ENCODE measurements at regions not wholly inside any gene's neighbourhood (a gene's known extent, or its start where the extent isn't known, plus 50 kb on each side); places are given as distances from the start of the nearest gene placed in this dataset.

GRCh38 chr1:58849551-58849950 lies 65.7 kb upstream of the JUN start:
- TF ChIP-seq ATF3 (IDR thresholded peaks at IDR 0.05; ENCODE audit: insufficient read depth, low read depth, low read length), result no peak
- no peak for TF ChIP-seq SIN3A (conservative IDR thresholded peaks at IDR 0.05 in 1 of 2, IDR thresholded peaks at IDR 0.05 in 1 of 2; ENCODE audit: low read depth in 1 of 2, low read length in 2 of 2)
- TF ChIP-seq CTCF (IDR thresholded peaks at IDR 0.05; ENCODE audit: control extremely low read depth in 1 of 3, insufficient read depth in 1 of 3, low read depth in 1 of 3, low read length in 3 of 3), result no peak
- no peak for TF ChIP-seq KDM5A (IDR thresholded peaks at IDR 0.05; ENCODE audit: low read length)
- TF ChIP-seq POLR2A (IDR thresholded peaks at IDR 0.05; ENCODE audit: control extremely low read depth in 1 of 2, low read depth in 2 of 2, low read length in 2 of 2), result no peak
- TF ChIP-seq JUND (IDR thresholded peaks at IDR 0.05; ENCODE audit: low read length), result no peak
- TF ChIP-seq EP300 (IDR thresholded peaks at IDR 0.05; ENCODE audit: borderline replicate concordance in 1 of 2, low read depth in 2 of 2, low read length in 2 of 2), result no peak
- TF ChIP-seq ATF2 (IDR thresholded peaks at IDR 0.05; ENCODE audit: low read length), result no peak
- no peak for TF ChIP-seq FOSL1 (IDR thresholded peaks at IDR 0.05; ENCODE audit: insufficient read depth, low read depth, low read length)

Measured in H1 (cell line).